HL-60 (cell line): ENCODE measurements at regions not wholly inside any gene's neighbourhood (a gene's known extent, or its start where the extent isn't known, plus 50 kb on each side); places are given as distances from the start of the nearest gene placed in this dataset.

Source experiments
- CTCF ChIP-seq: IDR thresholded peaks from one replicate; pipeline ENCODE4 v1.5.1; 2011; ENCODE audit warnings: low read length, control low read depth, inconsistent platforms; ENCODE audit not compliant: insufficient read depth
- POLR2AphosphoS5 ChIP-seq: IDR thresholded peaks from 2 replicates; pipeline ENCODE4 v1.6.1; 2012; ENCODE audit warnings: low read depth
- REST ChIP-seq: IDR thresholded peaks from 2 replicates; pipeline ENCODE4 v1.6.1; 2012; ENCODE audit warnings: low read depth; ENCODE audit not compliant: insufficient replicate concordance

- TF ChIP-seq CTCF (no peak), REST (no peak), POLR2AphosphoS5 (no peak)
Observed at GRCh38 chr15:46569781-46570180, 935.0 kb downstream of the SQOR start.
